ENCODE measurements at regions not wholly inside any gene's neighbourhood (a gene's known extent, or its start where the extent isn't known, plus 50 kb on each side); places are given as distances from the start of the nearest gene placed in this dataset.

- Histone ChIP-seq H3K36me3 (ENCODE audit: control insufficient read depth in 1 of 2, insufficient read depth in 2 of 2, low read length in 2 of 2) (no peaks in the 10 kb centered on the region), H3K4me2 (ENCODE audit: low read length) (no peak overlapping the region), H3K4me3 (replicated peaks in 1 of 2; ENCODE audit: low read depth in 1 of 2, low read length in 2 of 2) (no peak overlapping the region), H3K27me3 (ENCODE audit: insufficient read depth, low read length) (no peaks in the 10 kb centered on the region), H3K9me3 (ENCODE audit: control insufficient read depth in 1 of 2, insufficient read depth in 1 of 2, low read depth in 1 of 2, low read length in 2 of 2) (no peaks in the 10 kb centered on the region), H3K9ac (ENCODE audit: low read length) (no peak overlapping the region), H3K79me2 (ENCODE audit: insufficient read depth, low read length) (no peaks in the 10 kb centered on the region), H3K27ac (ENCODE audit: low read depth, low read length) (no peak overlapping the region), H2AFZ (ENCODE audit: low read depth, low read length, poor library complexity, severe bottlenecking) (no peak overlapping the region), H4K20me1 (ENCODE audit: insufficient read depth) (no peaks in the 10 kb centered on the region), H3K4me1 (ENCODE audit: control insufficient read depth in 1 of 2, insufficient read depth in 2 of 2, low read length in 2 of 2) (no peaks in the 10 kb centered on the region), H3K9me2 (ENCODE audit: insufficient read depth) (no peaks in the 10 kb centered on the region)
- DNase-seq (ENCODE audit: low read depth, low spot score) = no peak
- CTCF ChIA-PET = no interaction called here
- no TSS peak for BruUV-seq (replicated peaks)
- no peak for TF ChIP-seq REST (IDR thresholded peaks at IDR 0.05; ENCODE audit: low read depth)
- TF ChIP-seq SRF (IDR thresholded peaks at IDR 0.05; ENCODE audit: low read depth) = no peak
- TF ChIP-seq FOSL1 (IDR thresholded peaks at IDR 0.05; ENCODE audit: low read depth) = no peak
- TF ChIP-seq EZH2phosphoT487 (IDR thresholded peaks at IDR 0.05; ENCODE audit: borderline replicate concordance) = no peak
- TF ChIP-seq RAD21 (IDR thresholded peaks at IDR 0.05; ENCODE audit: low read depth) = no peak
- TF ChIP-seq SP1 (IDR thresholded peaks at IDR 0.05; ENCODE audit: low read depth) = no peak
- TF ChIP-seq ELF1 (IDR thresholded peaks at IDR 0.05; ENCODE audit: borderline replicate concordance, low read depth) = no peak
- no peak for TF ChIP-seq POLR2AphosphoS5 (IDR thresholded peaks at IDR 0.05; ENCODE audit: low read depth, low read length)
- TF ChIP-seq ZBTB33 (IDR thresholded peaks at IDR 0.05; ENCODE audit: extremely low read depth, insufficient replicate concordance, low read length) = no peak
- TF ChIP-seq ZFX (IDR thresholded peaks at IDR 0.05) = no peak
- no peak for TF ChIP-seq SIN3A (IDR thresholded peaks at IDR 0.05; ENCODE audit: low read depth)
- TF ChIP-seq CEBPB (IDR thresholded peaks at IDR 0.05; ENCODE audit: low read depth) = no peak
- TF ChIP-seq YY1 (IDR thresholded peaks at IDR 0.05; ENCODE audit: extremely low read depth, insufficient replicate concordance, low read depth, low read length) = no peak
- no peak for ATAC-seq
- POLR2A ChIA-PET = no interaction called here
- intact Hi-C loops (cut with micrococcal nuclease) = no loop called here
- RAD21 ChIA-PET (ENCODE audit: low non-redundant PET in 1 of 2, low total read pairs in 2 of 2, uncharacterized antibody in 2 of 2, unreplicated experiment in 2 of 2) = no interaction called here
Observed at GRCh38 chr5:88390481-88390880, 121.8 kb upstream of the TMEM161B start.
